T47D (cell line): ENCODE measurements at regions not wholly inside any gene's neighbourhood (a gene's known extent, or its start where the extent isn't known, plus 50 kb on each side); places are given as distances from the start of the nearest gene placed in this dataset.

Source experiments
- DNase-seq, 2 experiments: peaks; one replicate each; pipeline versions ENCODE4 v3.0.0 to v3.0.0-alpha.2; 2011 to 2012; ENCODE audit warnings: low read depth in 1 of 2, low spot score in 1 of 2
- JUND ChIP-seq: IDR thresholded peaks from 2 replicates; pipeline ENCODE4 v1.6.1; 2012; ENCODE audit warnings: low read depth
- in situ Hi-C: cut with HindIII; loops from 2 replicates; pipeline ENCODE4 v1.10.0; 2016; ENCODE audit warnings: low sequenced_read_pairs, low pct_unique_long_range_greater_than_20kb

- in situ Hi-C loops = no loop called here
- TF ChIP-seq JUND = no peak
- DNase-seq = peak in 1 of 2 experiments; percentile 3
Observed at GRCh38 chr17:55668312-55668920, 54.2 kb downstream of the TMEM100 start.

GRCh38 chr17:55666806-55667205 lies 55.9 kb downstream of the TMEM100 start:
- in situ Hi-C loops = no loop called here
- no peak for TF ChIP-seq JUND
- DNase-seq = no peak

GRCh38 chr17:55664287-55664686 lies 58.4 kb downstream of the TMEM100 start:
- no peak for TF ChIP-seq JUND

DNA sequence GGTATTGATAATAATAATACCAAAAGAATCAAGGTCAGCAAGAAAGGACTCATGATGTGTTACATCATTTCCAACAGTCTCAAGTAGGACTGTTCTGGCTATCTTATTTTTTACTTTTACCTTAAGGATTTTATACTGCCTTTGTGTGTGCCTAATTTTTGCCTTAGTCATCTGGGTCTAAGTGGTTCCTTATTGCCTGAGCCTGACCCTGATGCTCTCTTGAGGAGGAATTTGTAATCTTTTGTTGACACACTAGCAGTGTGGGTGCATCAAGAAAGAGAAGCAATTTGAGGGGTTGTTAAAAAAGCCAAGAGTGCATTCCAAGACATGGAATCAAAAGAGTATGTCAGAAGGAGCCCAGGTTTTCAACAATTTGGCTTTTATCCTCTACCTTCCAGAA lies 59.3 kb downstream of the TMEM100 start:
- in situ Hi-C loops = no loop called here
- DNase-seq = no peak
- no peak for TF ChIP-seq JUND

More at GRCh38 chr17:55664287-55664686, 58.4 kb downstream of the TMEM100 start:
- no peak for DNase-seq
- in situ Hi-C loops = no loop called here

DNA sequence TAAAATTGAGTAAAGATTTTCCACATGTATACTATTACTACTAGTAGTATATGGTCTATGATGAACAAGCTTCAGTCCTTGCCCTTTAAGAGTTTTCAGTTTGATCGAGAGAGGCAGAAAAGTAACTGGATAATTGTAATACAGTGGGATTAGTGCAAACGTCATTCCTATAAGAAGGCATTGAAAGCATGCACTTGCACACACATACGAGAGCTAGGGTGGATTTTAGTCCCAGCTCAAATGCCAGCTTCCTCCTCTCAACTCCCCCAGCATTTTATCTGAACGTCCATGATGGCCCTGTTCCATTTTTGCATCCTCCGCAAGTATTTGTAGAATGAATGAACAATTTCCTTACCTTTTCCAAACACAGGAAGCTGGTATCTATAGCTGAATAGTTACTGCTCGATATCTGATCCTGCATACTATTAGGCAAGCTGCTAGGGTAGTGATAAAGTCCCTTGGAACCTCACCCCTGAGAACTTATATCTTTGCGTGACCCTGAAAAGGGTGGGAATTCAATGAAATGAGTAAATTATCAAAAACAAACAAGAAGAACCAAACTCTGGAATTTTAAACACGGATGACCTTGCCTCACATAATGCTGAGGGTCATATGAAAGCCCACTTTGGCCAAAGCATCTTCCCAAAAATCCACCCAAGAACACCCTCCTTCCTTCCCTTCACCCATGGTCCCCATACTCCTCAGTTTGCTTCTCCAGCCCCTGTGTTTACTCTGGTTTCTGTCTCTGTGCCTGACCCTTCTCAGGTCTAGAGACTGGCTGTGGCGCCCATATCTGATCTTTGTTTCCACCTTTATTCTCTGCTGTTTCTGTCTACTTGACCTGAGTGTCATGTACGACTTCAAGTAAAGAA lies 60.5 kb downstream of the TMEM100 start:
- no peak for DNase-seq
- in situ Hi-C loops = no loop called here
- TF ChIP-seq JUND = no peak

DNA sequence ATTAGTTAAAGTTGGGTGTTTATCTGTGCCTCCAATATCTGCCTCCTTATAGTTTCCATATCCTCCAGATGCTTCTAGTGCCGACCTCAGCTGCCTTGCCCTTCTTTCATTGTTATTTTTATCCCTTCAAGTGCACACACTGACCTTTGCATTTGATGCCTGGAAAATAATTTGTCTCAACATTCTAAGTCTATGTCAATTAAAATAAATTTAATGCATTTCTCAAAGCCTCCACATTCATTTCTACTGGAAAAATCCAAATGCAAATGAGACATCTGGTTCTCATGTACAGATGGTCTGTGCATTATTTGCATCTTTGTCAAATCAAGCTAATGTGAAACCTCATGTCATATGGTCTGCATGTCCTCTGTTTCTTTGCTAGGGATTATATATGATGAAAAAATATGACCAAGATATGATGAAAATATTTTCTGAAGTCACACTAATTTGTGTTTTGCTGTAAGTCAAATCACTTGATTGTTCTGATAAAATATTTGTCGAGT lies 61.4 kb downstream of the TMEM100 start:
- no peak for DNase-seq
- no peak for TF ChIP-seq JUND
- in situ Hi-C loops = no loop called here

- TF ChIP-seq JUND = no peak
- DNase-seq = no peak
- in situ Hi-C loops = no loop called here
Observed at GRCh38 chr17:55660178-55660886, 62.3 kb downstream of the TMEM100 start.

DNA sequence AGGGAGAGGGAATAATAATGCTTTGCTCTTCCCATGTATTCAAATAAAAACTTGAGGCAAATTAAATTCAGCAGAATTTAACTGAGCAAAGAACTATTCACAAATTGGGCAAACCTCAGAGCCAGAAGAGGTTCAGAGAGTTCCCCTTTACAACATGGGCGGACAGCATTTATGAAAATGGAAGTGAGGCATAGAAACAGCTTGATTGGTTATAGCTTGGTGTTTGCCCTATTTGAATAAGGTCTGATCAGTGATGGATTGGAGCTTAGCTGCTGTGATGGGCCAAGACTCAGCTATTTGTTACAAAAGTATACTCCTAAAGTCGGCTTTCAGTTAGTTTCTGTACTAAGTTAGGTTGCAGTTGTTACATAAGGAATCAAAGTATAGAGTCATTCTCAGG lies 63.0 kb downstream of the TMEM100 start:
- DNase-seq = no peak
- in situ Hi-C loops = no loop called here
- TF ChIP-seq JUND = no peak

GRCh38 chr17:55655777-55656176 lies 66.9 kb downstream of the TMEM100 start:
- no peak for TF ChIP-seq JUND
- in situ Hi-C loops = no loop called here
- no peak for DNase-seq

DNA sequence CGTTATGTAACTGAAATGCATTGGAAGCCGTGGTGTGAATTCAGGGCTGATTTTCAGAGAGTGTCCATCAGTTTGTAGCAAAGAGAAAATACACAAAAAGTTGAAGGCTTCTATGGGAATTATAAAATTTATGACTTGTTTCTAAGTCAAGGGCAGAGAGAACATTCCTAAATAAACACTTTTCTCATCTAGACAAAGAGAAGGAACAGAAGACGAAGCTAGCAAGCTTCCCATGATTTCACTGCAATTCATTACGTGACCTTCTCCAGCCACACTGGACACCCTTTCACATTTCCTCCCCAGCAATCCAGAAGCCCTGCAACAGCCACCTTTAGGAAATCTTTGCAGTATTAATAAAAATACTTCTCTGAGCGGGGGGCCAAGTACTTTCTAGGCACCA lies 67.8 kb downstream of the TMEM100 start:
- in situ Hi-C loops = no loop called here
- TF ChIP-seq JUND = no peak
- no peak for DNase-seq

DNA sequence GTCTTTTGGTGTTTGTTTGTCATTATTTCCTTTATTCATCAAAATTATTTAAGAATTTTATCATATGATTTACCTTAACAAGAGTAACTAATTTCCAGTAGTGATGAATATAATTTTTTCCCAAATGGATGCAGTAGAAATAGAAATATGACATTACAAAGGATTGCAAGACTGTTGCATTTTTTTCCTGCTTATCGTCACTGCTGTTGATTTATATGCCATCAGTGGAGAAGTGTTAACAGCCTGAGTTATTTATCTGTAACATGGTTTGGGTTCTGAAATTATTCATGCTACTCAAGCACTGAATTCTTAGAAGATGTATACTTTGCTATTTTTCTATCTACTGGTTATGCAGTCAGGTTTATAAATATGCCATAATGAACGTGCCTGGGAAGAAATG lies 68.6 kb downstream of the TMEM100 start:
- in situ Hi-C loops = no loop called here
- DNase-seq = no peak
- no peak for TF ChIP-seq JUND

DNA sequence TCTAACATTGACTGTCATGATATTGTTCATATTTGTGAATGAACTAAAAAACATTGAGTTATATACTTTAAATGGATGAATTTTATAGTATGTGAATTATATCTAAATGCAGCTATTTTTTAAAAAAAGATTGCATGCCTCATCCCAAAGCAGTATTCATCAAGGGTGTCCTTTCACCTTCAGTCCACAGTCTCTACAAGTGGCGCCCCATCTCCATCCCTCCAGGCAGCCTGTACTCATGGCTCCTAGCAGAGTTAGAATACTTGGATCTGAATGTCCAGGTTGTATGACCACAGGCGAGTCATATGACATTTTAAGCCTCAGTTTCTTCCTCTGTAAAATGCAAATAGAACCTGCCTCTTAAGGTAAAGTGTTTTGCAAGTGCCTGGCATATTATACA lies 69.8 kb downstream of the TMEM100 start:
- no peak for DNase-seq
- TF ChIP-seq JUND = no peak
- in situ Hi-C loops = no loop called here

DNA sequence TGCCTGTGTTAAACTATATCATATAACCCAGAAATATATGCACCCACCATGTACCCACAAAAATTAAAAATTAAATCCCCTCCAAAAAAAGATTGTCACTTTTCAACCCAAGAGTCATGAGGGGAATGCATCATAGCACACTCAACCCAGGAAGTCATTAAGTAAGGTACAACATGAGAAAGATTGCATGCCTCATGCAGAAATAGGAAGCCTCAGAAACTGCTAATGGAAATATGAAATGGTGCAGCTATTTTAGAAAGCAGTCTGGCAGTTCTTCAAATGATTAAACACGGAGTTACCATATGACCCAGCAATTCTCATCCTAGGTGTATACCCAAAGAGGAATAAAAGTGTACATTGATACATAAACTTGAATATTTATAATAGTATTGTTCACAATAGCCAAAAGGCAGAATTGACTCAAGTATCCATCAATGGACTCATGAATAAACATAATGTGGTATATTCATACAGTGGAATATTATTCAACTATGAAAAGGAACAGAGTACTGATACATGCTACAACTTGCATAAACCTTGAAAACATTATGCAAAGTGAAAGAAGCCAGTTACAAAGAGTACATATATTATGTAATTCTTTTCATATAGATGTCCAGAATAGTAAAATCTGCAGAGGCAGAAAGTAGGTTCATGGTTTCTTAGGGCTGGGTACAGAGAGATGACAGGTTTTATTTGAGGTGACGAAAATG lies 70.4 kb downstream of the TMEM100 start:
- in situ Hi-C loops = no loop called here
- no peak for TF ChIP-seq JUND
- DNase-seq = no peak
